GM23338 (cell line): ENCODE measurements at regions not wholly inside any gene's neighbourhood (a gene's known extent, or its start where the extent isn't known, plus 50 kb on each side); places are given as distances from the start of the nearest gene placed in this dataset.

Experiments used
- ATAC-seq: fragments of 200-7000 bp; cut with Tn5 transposase; 3 replicates; pipeline ENCODE4 v1.9.1; 2020
- DNase-seq: peaks from one replicate; pipeline ENCODE4 v3.0.0-alpha.2; 2015; ENCODE audit warnings: low spot score
- H2AFZ ChIP-seq: fragments of 200-600 bp; sonication (generic); 2 replicates; pipeline ENCODE4 v1.8.0; 2016; ENCODE audit warnings: antibody characterized with exemption, mild to moderate bottlenecking, moderate library complexity
- H3F3A ChIP-seq: fragments of 200-600 bp; sonication (generic); replicated peaks from 2 replicates; pipeline ENCODE4 v1.8.0; 2017; ENCODE audit warnings: antibody characterized with exemption, mixed run types, low read depth
- H3K27ac ChIP-seq: fragments of 200-600 bp; sonication (generic); 2 replicates; pipeline ENCODE4 v1.6.1; 2016; ENCODE audit warnings: low read depth
- H3K27me3 ChIP-seq: fragments of 200-600 bp; sonication (generic); 2 replicates; pipeline ENCODE4 v1.8.0; 2016; ENCODE audit warnings: mild to moderate bottlenecking, mixed run types, moderate library complexity; ENCODE audit not compliant: insufficient read depth
- H3K36me3 ChIP-seq: fragments of 200-600 bp; sonication (generic); 2 replicates; pipeline ENCODE4 v1.8.0; 2016; ENCODE audit warnings: mild to moderate bottlenecking; ENCODE audit not compliant: insufficient read depth
- H3K4me1 ChIP-seq: fragments of 200-600 bp; sonication (generic); 2 replicates; pipeline ENCODE4 v1.8.0; 2016; ENCODE audit warnings: mild to moderate bottlenecking, moderate library complexity; ENCODE audit not compliant: insufficient read depth
- H3K4me2 ChIP-seq: fragments of 200-600 bp; sonication (generic); 2 replicates; pipeline ENCODE4 v1.7.1; 2017; ENCODE audit warnings: mixed run types
- H3K4me3 ChIP-seq: fragments of 200-600 bp; sonication (generic); 2 replicates; pipeline ENCODE4 v1.6.1; 2016; ENCODE audit warnings: mixed run types
- H3K79me2 ChIP-seq: fragments of 200-600 bp; sonication (generic); replicated peaks from 2 replicates; pipeline ENCODE4 v1.8.0; 2017; ENCODE audit warnings: mild to moderate bottlenecking; ENCODE audit not compliant: insufficient read depth
- H3K9me2 ChIP-seq: fragments of 200-600 bp; sonication (generic); 2 replicates; pipeline ENCODE4 v1.8.0; 2017; ENCODE audit not compliant: insufficient read depth
- H4K20me1 ChIP-seq: fragments of 200-600 bp; sonication (generic); replicated peaks from 2 replicates; pipeline ENCODE4 v1.8.0; 2017; ENCODE audit warnings: mild to moderate bottlenecking; ENCODE audit not compliant: insufficient read depth
- H3K27ac Mint-ChIP-seq: 2 replicates; pipeline ENCODE4 v1.8.0; 2020; ENCODE audit warnings: inconsistent platforms, mild to moderate bottlenecking, moderate library complexity, mixed read lengths
- H3K27me3 Mint-ChIP-seq: 3 replicates; pipeline ENCODE4 v1.8.0; 2022; ENCODE audit warnings: low read depth, mild to moderate bottlenecking, moderate library complexity, mixed read lengths, inconsistent platforms; ENCODE audit not compliant: insufficient read depth, poor library complexity
- H3K36me3 Mint-ChIP-seq: 3 replicates; pipeline ENCODE4 v1.8.0; 2021; ENCODE audit warnings: low read depth, mild to moderate bottlenecking, inconsistent platforms, moderate library complexity, mixed read lengths
- H3K4me1 Mint-ChIP-seq: 3 replicates; pipeline ENCODE4 v1.8.0; 2020; ENCODE audit warnings: mild to moderate bottlenecking, inconsistent platforms, mixed read lengths
- H3K4me3 Mint-ChIP-seq: 3 replicates; pipeline ENCODE4 v1.8.0; 2021; ENCODE audit warnings: moderate library complexity, mild to moderate bottlenecking, inconsistent platforms, mixed read lengths
- H3K9me3 Mint-ChIP-seq: 3 replicates; pipeline ENCODE4 v1.8.0; 2020; ENCODE audit warnings: moderate library complexity, mild to moderate bottlenecking, inconsistent platforms, mixed read lengths
- CREB1 ChIP-seq: fragments of 250-450 bp; sonication (Bioruptor Pico); IDR thresholded peaks from 2 replicates; pipeline ENCODE4 v1.5.0; 2020; ENCODE audit warnings: low read depth, mild to moderate bottlenecking, moderate library complexity
- EZH2 ChIP-seq: fragments of 200-600 bp; sonication (generic); IDR thresholded peaks from one replicate; pipeline ENCODE4 v1.8.0; 2017; ENCODE audit warnings: antibody characterized with exemption, mild to moderate bottlenecking, low read depth; ENCODE audit not compliant: unreplicated experiment
- EZH2phosphoT487 ChIP-seq: fragments of 200-600 bp; sonication (generic); IDR thresholded peaks from one replicate; pipeline ENCODE4 v1.8.1; 2018; ENCODE audit warnings: antibody characterized with exemption; ENCODE audit not compliant: unreplicated experiment
- JUNB ChIP-seq: IDR thresholded peaks from one replicate; pipeline ENCODE4 v1.6.1; 2016; ENCODE audit warnings: antibody characterized with exemption; ENCODE audit not compliant: unreplicated experiment
- POLR2AphosphoS5 ChIP-seq: IDR thresholded peaks from 2 replicates; pipeline ENCODE4 v1.6.1; 2016; ENCODE audit warnings: antibody characterized with exemption, low read depth
- ZNF114 ChIP-seq: fragments of 250-450 bp; sonication (Bioruptor Pico); IDR thresholded peaks from 2 replicates; pipeline ENCODE4 v1.5.0; 2020; ENCODE audit warnings: mild to moderate bottlenecking, moderate library complexity
- TF ChIP-seq, protein P1 (sequence below): IDR thresholded peaks from 2 replicates; pipeline ENCODE4 v1.6.1; 2016; ENCODE audit warnings: antibody characterized with exemption
- TF ChIP-seq, protein P2 (sequence below): IDR thresholded peaks from one replicate; pipeline ENCODE4 v1.6.1; 2018; ENCODE audit warnings: antibody characterized with exemption; ENCODE audit not compliant: unreplicated experiment

DNA sequence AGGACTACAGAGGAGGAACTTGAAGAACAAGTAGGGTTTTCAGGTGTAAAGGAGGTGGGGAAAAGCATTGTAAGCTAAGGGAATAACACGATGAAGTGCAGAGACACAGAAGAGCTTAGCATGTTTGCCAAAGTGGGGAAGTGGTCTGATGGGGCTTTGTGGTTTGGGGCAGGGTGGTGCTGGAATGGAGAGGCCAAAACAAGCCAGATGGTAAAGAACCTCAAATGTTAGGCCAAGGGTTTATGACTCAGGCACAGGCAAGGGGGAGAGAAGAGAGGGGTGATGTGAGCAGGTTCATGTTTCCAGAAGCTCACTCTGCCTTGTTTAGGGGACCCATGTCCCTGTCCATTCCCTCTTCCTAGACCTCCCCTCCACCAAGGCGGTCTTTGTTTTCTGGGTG is 104.5 kb upstream of the YWHAQ start:
- no peak overlapping the region for H3K27ac ChIP-seq
- no peaks in the 10 kb centered on the region for H3K9me2 ChIP-seq
- TF ChIP-seq, protein P1, sequence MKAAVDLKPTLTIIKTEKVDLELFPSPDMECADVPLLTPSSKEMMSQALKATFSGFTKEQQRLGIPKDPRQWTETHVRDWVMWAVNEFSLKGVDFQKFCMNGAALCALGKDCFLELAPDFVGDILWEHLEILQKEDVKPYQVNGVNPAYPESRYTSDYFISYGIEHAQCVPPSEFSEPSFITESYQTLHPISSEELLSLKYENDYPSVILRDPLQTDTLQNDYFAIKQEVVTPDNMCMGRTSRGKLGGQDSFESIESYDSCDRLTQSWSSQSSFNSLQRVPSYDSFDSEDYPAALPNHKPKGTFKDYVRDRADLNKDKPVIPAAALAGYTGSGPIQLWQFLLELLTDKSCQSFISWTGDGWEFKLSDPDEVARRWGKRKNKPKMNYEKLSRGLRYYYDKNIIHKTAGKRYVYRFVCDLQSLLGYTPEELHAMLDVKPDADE, result no peak
- no peaks in the 10 kb centered on the region for H3F3A ChIP-seq
- DNase-seq (no peak), ATAC-seq (no peak)
- Mint-ChIP-seq H3K36me3 (peaks cover 9% of the 10 kb centered on the region), H3K27ac (no peak overlapping the region), H3K9me3 (peaks cover 20% of the 10 kb centered on the region), H3K27me3 (peaks cover 6% of the 10 kb centered on the region), H3K4me1 (no peaks in the 10 kb centered on the region; the same call in 2 of the 3 replicates), H3K4me3 (no peak overlapping the region)
- no peaks in the 10 kb centered on the region for H3K27me3 ChIP-seq
- H4K20me1 ChIP-seq, result no peaks in the 10 kb centered on the region
- no peaks in the 10 kb centered on the region for H3K4me1 ChIP-seq
- no peak overlapping the region for H3K4me2 ChIP-seq
- H2AFZ ChIP-seq, result no peak overlapping the region
- H3K4me3 ChIP-seq, result no peak overlapping the region
- H3K79me2 ChIP-seq, result no peaks in the 10 kb centered on the region
- H3K36me3 ChIP-seq, result no peaks in the 10 kb centered on the region

DNA sequence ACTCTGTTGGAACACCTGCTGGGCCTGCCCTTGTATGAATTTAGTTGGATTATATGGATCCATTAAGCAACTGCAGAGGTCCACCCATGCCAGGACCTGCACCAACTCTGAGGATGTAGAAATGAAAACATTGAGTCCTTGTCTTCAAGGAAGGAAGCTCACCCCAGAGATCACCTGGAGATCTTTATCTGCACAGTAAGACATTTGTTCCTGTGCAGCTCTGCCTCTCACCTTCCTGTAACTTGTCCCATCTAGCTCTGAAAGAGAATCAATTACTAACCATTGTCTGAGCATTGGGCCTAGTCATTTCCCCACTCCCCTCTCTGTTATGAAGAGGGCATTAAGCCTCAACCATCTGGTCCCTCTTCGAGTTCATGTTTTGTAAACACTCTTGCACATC is 105.2 kb upstream of the YWHAQ start:
- Histone ChIP-seq H3K27me3 (no peaks in the 10 kb centered on the region), H3F3A (no peaks in the 10 kb centered on the region), H2AFZ (no peak overlapping the region), H3K9me2 (no peaks in the 10 kb centered on the region), H3K4me3 (no peak overlapping the region), H3K36me3 (no peaks in the 10 kb centered on the region), H3K4me1 (no peaks in the 10 kb centered on the region), H3K27ac (no peak overlapping the region), H4K20me1 (no peaks in the 10 kb centered on the region), H3K79me2 (no peaks in the 10 kb centered on the region), H3K4me2 (no peak overlapping the region)
- Mint-ChIP-seq H3K9me3 (peaks cover 20% of the 10 kb centered on the region), H3K27ac (no peak overlapping the region), H3K36me3 (peaks cover 9% of the 10 kb centered on the region), H3K4me1 (no peaks in the 10 kb centered on the region), H3K27me3 (peaks cover 6% of the 10 kb centered on the region), H3K4me3 (no peak overlapping the region)
- TF ChIP-seq JUNB (no peak), ZNF114 (CRISPR knock-in tag) (no peak), EZH2phosphoT487 (no peak), CREB1 (CRISPR knock-in tag) (no peak), EZH2 (no peak), POLR2AphosphoS5 (no peak)
- TF ChIP-seq, protein P2, sequence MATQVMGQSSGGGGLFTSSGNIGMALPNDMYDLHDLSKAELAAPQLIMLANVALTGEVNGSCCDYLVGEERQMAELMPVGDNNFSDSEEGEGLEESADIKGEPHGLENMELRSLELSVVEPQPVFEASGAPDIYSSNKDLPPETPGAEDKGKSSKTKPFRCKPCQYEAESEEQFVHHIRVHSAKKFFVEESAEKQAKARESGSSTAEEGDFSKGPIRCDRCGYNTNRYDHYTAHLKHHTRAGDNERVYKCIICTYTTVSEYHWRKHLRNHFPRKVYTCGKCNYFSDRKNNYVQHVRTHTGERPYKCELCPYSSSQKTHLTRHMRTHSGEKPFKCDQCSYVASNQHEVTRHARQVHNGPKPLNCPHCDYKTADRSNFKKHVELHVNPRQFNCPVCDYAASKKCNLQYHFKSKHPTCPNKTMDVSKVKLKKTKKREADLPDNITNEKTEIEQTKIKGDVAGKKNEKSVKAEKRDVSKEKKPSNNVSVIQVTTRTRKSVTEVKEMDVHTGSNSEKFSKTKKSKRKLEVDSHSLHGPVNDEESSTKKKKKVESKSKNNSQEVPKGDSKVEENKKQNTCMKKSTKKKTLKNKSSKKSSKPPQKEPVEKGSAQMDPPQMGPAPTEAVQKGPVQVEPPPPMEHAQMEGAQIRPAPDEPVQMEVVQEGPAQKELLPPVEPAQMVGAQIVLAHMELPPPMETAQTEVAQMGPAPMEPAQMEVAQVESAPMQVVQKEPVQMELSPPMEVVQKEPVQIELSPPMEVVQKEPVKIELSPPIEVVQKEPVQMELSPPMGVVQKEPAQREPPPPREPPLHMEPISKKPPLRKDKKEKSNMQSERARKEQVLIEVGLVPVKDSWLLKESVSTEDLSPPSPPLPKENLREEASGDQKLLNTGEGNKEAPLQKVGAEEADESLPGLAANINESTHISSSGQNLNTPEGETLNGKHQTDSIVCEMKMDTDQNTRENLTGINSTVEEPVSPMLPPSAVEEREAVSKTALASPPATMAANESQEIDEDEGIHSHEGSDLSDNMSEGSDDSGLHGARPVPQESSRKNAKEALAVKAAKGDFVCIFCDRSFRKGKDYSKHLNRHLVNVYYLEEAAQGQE, result no peak
- no peak for ATAC-seq
- no peak for DNase-seq
